Right atrium auricular region (tissue), 2 donors: ENCODE measurements at regions not wholly inside any gene's neighbourhood (a gene's known extent, or its start where the extent isn't known, plus 50 kb on each side); places are given as distances from the start of the nearest gene placed in this dataset.

Experiments used
- DNase-seq: peaks from one replicate; pipeline ENCODE4 v3.0.0-alpha.2; 2019; ENCODE audit warnings: low spot score
- H3K27ac ChIP-seq, 2 donors: fragments of 200-600 bp; sonication (generic); 1 replicate in 1 of 2; 2 replicates in 1 of 2; pipeline ENCODE4 v1.5.1; 2016 to 2019
- H3K27me3 ChIP-seq, 2 donors: fragments of 200-600 bp; sonication (generic); one replicate each; pipeline versions ENCODE4 v1.5.1 to v1.6.0; 2017 to 2019
- H3K36me3 ChIP-seq: fragments of 200-600 bp; sonication (generic); one replicate; pipeline ENCODE4 v1.5.1; 2016
- H3K4me1 ChIP-seq, 2 donors: fragments of 200-600 bp; sonication (generic); one replicate each; pipeline versions ENCODE4 v1.5.1 to v1.6.0; 2017 to 2019
- H3K4me3 ChIP-seq, 2 donors: fragments of 200-600 bp; sonication (generic); 1 replicate in 1 of 2; 2 replicates in 1 of 2; pipeline ENCODE4 v1.5.1; 2017 to 2019; ENCODE audit warnings: mild to moderate bottlenecking in 1 of 2, moderate library complexity in 1 of 2
- H3K9me3 ChIP-seq, 2 donors: fragments of 200-600 bp; sonication (generic); one replicate each; pipeline ENCODE4 v1.5.1; 2019
- CTCF ChIP-seq, 2 donors: fragments of 200-600 bp; sonication (generic); IDR thresholded peaks; one replicate each; pipeline ENCODE4 v1.5.1; 2019; ENCODE audit warnings: antibody characterized with exemption in 2 of 2

DNA sequence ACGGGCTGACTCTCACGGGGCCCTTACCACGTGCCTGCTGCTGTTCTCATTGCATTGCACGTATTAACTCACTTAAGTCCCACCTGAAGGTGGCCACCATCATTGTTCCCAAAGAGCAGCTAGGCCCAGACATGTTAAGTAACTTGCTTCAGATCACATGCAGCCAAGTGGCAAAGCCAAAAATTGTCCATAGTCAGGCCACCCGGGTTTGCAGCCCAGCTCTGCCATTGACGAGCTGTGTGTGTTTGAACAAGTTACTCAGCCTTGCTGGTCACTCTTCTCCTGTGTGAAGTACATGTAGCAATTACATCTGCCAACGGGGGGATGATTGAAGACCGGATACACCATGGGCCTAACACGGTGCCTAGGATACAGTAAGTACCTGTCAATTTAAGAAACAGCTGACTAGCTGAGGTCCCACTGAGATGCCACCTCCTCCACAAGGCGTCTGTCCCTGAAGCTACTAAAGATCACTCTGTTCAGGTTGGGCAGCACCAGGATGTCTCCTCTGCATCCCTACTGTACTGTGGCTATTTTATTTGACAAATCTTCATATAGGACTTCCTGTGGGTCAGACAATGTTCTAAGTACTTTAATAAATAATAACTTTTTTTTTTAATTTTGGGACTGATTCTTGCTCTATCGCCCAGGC lies 154.2 kb upstream of the MYCN start:
- no peak overlapping the region for H3K4me3 ChIP-seq

GRCh38 chr2:15786901-15787300 lies 153.4 kb upstream of the MYCN start:
- peaks cover 0 to 7% of the 10 kb centered on the region in 2 donors for H3K4me1 ChIP-seq
- no peak overlapping the region for H3K4me3 ChIP-seq
- H3K36me3 ChIP-seq = no peaks in the 10 kb centered on the region
- no peak overlapping the region for H3K27ac ChIP-seq
- no peak for TF ChIP-seq CTCF (IDR thresholded peaks at IDR 0.05)
- no peak for DNase-seq
- H3K9me3 ChIP-seq = no peaks in the 10 kb centered on the region
- H3K27me3 ChIP-seq = no peaks in the 10 kb centered on the region

More for the DNA sequence above, 154.2 kb upstream of the MYCN start:
- no peak for DNase-seq
- H3K27me3 ChIP-seq = no peaks in the 10 kb centered on the region
- no peak for TF ChIP-seq CTCF (IDR thresholded peaks at IDR 0.05)
- H3K4me1 ChIP-seq = peaks cover 0 to 7% of the 10 kb centered on the region in 2 donors
- H3K9me3 ChIP-seq = no peaks in the 10 kb centered on the region
- H3K36me3 ChIP-seq = no peaks in the 10 kb centered on the region
- no peak overlapping the region for H3K27ac ChIP-seq

DNA sequence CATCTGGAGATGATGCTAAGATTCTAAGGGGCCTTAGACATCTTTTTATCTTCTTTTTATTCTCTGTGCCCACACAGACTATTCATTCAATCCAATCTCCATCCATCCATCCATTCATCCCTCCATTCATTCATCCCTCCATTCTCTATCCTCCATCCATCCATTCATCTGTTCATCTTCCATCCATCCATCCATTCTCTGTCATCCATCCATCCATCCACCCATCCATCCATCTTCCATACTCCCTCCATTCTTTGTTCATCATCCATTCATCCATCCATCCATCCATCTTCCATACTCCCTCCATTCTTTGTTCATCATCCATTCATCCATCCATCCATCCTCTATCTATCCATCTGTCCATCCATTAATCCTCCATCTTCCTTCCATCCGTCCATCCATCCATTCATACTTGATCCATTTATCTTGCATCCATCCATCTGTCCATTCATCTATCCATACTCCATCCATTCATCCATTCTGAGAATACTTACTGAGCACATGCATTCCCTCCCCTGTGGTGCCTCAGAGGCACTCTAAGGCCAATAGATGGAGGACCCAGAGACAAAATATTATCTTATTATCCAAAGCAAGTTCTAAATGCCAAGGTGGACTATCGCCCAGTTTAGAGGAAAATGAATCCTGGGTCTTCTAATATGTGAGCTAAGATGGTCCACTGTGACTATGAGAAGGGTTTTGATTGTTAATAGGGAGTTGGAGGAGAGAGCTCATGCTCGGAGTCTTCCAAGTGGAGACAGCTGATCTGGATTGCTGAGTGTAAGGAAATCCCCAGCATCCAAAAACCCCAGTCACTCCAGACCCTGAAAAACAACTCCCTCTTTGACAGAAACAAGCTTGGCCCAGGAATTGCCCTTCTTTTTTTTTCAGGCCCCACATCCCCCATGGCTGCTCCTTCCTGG lies 152.6 kb upstream of the MYCN start:
- H3K4me1 ChIP-seq = peaks cover 0 to 7% of the 10 kb centered on the region in 2 donors
- H3K27ac ChIP-seq = no peak overlapping the region
- no peaks in the 10 kb centered on the region for H3K9me3 ChIP-seq
- no peak overlapping the region for H3K4me3 ChIP-seq
- TF ChIP-seq CTCF (IDR thresholded peaks at IDR 0.05) = no peak
- no peaks in the 10 kb centered on the region for H3K27me3 ChIP-seq
- no peaks in the 10 kb centered on the region for H3K36me3 ChIP-seq
- DNase-seq = no peak

GRCh38 chr2:15788455-15788829 lies 151.9 kb upstream of the MYCN start:
- H3K36me3 ChIP-seq = no peaks in the 10 kb centered on the region
- no peak overlapping the region for H3K27ac ChIP-seq
- no peaks in the 10 kb centered on the region for H3K27me3 ChIP-seq
- H3K9me3 ChIP-seq = no peaks in the 10 kb centered on the region
- no peak for DNase-seq
- no peak overlapping the region for H3K4me3 ChIP-seq
- no peak for TF ChIP-seq CTCF (IDR thresholded peaks at IDR 0.05)
- H3K4me1 ChIP-seq = peaks cover 0 to 7% of the 10 kb centered on the region in 2 donors

- Histone ChIP-seq H3K27ac (no peak overlapping the region), H3K9me3 (no peaks in the 10 kb centered on the region), H3K4me1 (peaks cover 0 to 7% of the 10 kb centered on the region in 2 donors), H3K4me3 (no peak overlapping the region), H3K36me3 (no peaks in the 10 kb centered on the region), H3K27me3 (no peaks in the 10 kb centered on the region)
- no peak for TF ChIP-seq CTCF (IDR thresholded peaks at IDR 0.05)
- no peak for DNase-seq
Measured at GRCh38 chr2:15788830-15789229, 151.5 kb upstream of the MYCN start.
